ENCODE measurements at regions not wholly inside any gene's neighbourhood (a gene's known extent, or its start where the extent isn't known, plus 50 kb on each side); places are given as distances from the start of the nearest gene placed in this dataset.

DNA sequence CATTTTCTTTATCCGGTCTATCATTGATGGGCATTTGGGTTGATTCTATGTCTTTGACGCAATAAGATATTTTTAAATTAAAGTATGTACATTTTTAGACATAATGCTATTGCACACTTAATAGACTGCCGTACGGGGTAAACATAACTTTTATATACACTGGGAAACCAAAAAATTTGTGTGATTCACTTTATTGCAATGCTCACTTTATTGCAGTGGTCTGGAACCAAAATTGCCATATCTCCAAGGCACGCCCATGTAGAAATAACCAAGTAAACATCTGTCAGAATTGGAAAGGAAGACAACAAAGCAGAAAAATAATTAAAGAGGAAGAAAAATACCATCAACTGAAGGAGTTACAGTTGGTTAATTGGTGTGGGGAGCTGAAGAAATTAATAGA lies 205.8 kb upstream of the CTAGE1 start:
- DNase-seq = no peak

DNA sequence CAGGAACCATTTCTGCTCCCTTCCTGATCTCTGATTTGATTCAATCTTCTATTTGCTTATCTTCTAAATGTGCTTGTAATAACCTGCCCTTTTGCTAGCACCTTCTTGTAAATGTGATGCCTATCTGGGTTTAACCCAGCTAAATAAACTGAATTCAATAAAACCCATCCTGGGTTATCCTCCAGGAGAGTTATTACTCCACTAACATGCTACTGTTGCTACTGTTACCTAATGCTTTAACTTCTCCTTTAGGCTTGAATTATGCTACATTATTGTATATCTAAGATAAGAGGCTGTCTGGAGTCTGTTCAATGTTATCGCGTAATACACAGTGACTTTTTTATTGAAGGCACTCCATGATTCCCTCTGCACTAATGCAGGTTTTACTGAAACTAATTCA lies 206.5 kb upstream of the CTAGE1 start:
- no peaks in the 10 kb centered on the region for H3K4me1 ChIP-seq
- H3K27me3 ChIP-seq (ENCODE audit: low read depth) = no peaks in the 10 kb centered on the region
- H3K27ac ChIP-seq (replicated peaks) = no peak overlapping the region
- no peak for DNase-seq
- TF ChIP-seq, protein P1, sequence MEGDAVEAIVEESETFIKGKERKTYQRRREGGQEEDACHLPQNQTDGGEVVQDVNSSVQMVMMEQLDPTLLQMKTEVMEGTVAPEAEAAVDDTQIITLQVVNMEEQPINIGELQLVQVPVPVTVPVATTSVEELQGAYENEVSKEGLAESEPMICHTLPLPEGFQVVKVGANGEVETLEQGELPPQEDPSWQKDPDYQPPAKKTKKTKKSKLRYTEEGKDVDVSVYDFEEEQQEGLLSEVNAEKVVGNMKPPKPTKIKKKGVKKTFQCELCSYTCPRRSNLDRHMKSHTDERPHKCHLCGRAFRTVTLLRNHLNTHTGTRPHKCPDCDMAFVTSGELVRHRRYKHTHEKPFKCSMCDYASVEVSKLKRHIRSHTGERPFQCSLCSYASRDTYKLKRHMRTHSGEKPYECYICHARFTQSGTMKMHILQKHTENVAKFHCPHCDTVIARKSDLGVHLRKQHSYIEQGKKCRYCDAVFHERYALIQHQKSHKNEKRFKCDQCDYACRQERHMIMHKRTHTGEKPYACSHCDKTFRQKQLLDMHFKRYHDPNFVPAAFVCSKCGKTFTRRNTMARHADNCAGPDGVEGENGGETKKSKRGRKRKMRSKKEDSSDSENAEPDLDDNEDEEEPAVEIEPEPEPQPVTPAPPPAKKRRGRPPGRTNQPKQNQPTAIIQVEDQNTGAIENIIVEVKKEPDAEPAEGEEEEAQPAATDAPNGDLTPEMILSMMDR (IDR thresholded peaks at IDR 0.05; ENCODE audit: borderline replicate concordance) = no peak
- H3K4me3 ChIP-seq = no peak overlapping the region
- H3K9me3 ChIP-seq (replicated peaks) = no peaks in the 10 kb centered on the region
- H3K36me3 ChIP-seq = no peaks in the 10 kb centered on the region
- intact Hi-C loops (cut with micrococcal nuclease) = no loop called here

More for the DNA sequence above, 205.8 kb upstream of the CTAGE1 start:
- TF ChIP-seq, protein P1 (IDR thresholded peaks at IDR 0.05; ENCODE audit: borderline replicate concordance) = no peak
- no peak overlapping the region for H3K4me3 ChIP-seq
- H3K36me3 ChIP-seq = no peaks in the 10 kb centered on the region
- intact Hi-C loops (cut with micrococcal nuclease) = no loop called here
- H3K27me3 ChIP-seq (ENCODE audit: low read depth) = no peaks in the 10 kb centered on the region
- no peak overlapping the region for H3K27ac ChIP-seq (replicated peaks)
- H3K4me1 ChIP-seq = no peaks in the 10 kb centered on the region
- no peaks in the 10 kb centered on the region for H3K9me3 ChIP-seq (replicated peaks)

DNA sequence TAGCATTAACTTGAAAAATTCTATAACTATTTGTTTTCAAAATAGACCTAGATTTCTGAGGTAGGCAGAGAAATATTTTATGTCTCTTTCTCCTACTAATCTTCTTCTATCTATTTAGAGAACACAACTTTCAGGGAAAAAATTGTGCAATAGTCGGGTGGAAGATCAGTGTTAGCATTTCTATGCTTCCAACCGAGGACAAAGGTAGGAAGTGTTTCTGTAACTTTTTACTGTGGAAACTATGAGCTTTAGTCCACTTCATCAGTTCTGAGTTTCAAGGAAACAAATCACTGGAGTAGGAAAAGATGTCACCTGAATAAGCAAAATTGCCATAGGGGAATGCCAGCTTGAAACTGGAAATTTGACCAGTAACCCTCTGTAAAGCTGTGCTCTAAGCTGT lies 207.7 kb upstream of the CTAGE1 start:
- no peaks in the 10 kb centered on the region for H3K27me3 ChIP-seq (ENCODE audit: low read depth)
- H3K36me3 ChIP-seq = no peaks in the 10 kb centered on the region
- DNase-seq = no peak
- H3K4me1 ChIP-seq = no peaks in the 10 kb centered on the region
- intact Hi-C loops (cut with micrococcal nuclease) = no loop called here
- H3K4me3 ChIP-seq = no peak overlapping the region
- TF ChIP-seq, protein P1 (IDR thresholded peaks at IDR 0.05; ENCODE audit: borderline replicate concordance) = no peak
- H3K9me3 ChIP-seq (replicated peaks) = no peaks in the 10 kb centered on the region
- no peak overlapping the region for H3K27ac ChIP-seq (replicated peaks)

DNA sequence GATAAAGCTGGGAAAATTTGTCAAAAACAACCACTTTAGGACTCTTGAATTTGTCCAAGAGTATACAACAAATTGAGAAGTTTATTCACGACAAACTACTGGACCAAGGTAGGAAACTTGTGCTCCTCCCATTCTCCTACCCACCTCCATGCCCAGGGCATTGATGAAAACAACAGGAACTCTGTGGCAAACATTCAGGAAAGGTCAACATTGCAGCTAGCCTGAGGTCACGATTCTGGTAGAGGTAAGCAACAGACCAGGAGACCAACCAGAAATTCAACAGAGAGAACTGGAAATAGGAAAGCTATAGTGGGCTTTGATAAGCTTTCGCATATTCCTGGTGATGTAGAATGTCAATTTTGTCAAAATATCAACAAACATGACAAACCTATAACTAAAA lies 209.1 kb upstream of the CTAGE1 start:
- DNase-seq = no peak
- no peaks in the 10 kb centered on the region for H3K27me3 ChIP-seq (ENCODE audit: low read depth)
- H3K27ac ChIP-seq (replicated peaks) = no peak overlapping the region
- intact Hi-C loops (cut with micrococcal nuclease) = no loop called here
- TF ChIP-seq, protein P1 (IDR thresholded peaks at IDR 0.05; ENCODE audit: borderline replicate concordance) = no peak
- no peaks in the 10 kb centered on the region for H3K9me3 ChIP-seq (replicated peaks)
- no peaks in the 10 kb centered on the region for H3K4me1 ChIP-seq
- H3K36me3 ChIP-seq = no peaks in the 10 kb centered on the region
- H3K4me3 ChIP-seq = no peak overlapping the region

DNA sequence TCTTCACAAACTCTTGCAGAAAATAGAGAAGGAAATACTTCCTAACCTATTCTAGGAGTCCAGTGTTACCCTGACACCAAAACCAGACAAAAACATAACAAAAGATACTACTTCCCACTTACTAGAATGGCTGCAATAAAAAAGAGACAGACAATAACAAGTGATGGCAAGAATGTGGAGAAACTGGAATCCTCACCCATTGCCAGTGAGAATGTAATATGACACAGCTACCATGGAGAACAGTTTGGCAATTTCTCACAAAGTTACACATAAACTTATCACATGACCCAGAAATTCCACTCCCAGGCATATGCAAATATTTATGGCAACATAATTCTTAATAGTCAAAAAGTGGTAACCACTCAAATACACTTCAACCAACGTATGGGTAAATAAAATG lies 209.8 kb upstream of the CTAGE1 start:
- Histone ChIP-seq H3K4me1 (no peaks in the 10 kb centered on the region), H3K4me3 (no peak overlapping the region), H3K27me3 (ENCODE audit: low read depth) (no peaks in the 10 kb centered on the region), H3K36me3 (no peaks in the 10 kb centered on the region), H3K27ac (replicated peaks) (no peak overlapping the region), H3K9me3 (replicated peaks) (no peaks in the 10 kb centered on the region)
- TF ChIP-seq, protein P1 (IDR thresholded peaks at IDR 0.05; ENCODE audit: borderline replicate concordance) = no peak
- intact Hi-C loops (cut with micrococcal nuclease) = no loop called here
- no peak for DNase-seq
